H1 (cell line): ENCODE measurements at regions not wholly inside any gene's neighbourhood (a gene's known extent, or its start where the extent isn't known, plus 50 kb on each side); places are given as distances from the start of the nearest gene placed in this dataset.

Source experiments
- CTCF ChIA-PET: fragments of 300-600 bp; sonication (Branson Sonifier 250); formaldehyde crosslinking; loops from one replicate; lab custom pipeline; 2021; ENCODE audit not compliant: partially characterized antibody; lab: Charles Lee
- POLR2A ChIA-PET: fragments of 300-600 bp; sonication (Branson Sonifier 250); formaldehyde crosslinking; loops from one replicate; lab custom pipeline; 2021; ENCODE audit warnings: inconsistent platforms; ENCODE audit not compliant: partially characterized antibody; lab: Charles Lee
- DNase-seq, 2 experiments: peaks; one replicate each; pipeline versions ENCODE4 v3.0.0 to v3.0.0-alpha.2; 2010 to 2022; ENCODE audit warnings: low spot score in 2 of 2, low read depth in 1 of 2, mixed read lengths in 1 of 2
- FAIRE-seq: peaks from 2 replicates; lab custom pipeline; 2011; peaks lifted over from hg19 to GRCh38; lab: Jason Lieb, UNC
- H2AFZ ChIP-seq: 2 replicates; pipeline ENCODE4 v1.8.1; 2012; ENCODE audit warnings: low read length, inconsistent platforms
- H2AK5ac ChIP-seq: 2 replicates; pipeline ENCODE4 v1.6.1; 2013; ENCODE audit warnings: low read depth, low read length
- H2BK120ac ChIP-seq: replicated peaks from 2 replicates; pipeline ENCODE3; 2013; ENCODE audit warnings: low read depth, low read length, inconsistent platforms
- H2BK12ac ChIP-seq: 2 replicates; pipeline ENCODE4 v1.6.1; 2013; ENCODE audit warnings: low read depth, low read length
- H2BK15ac ChIP-seq: 2 replicates; pipeline ENCODE4 v1.6.1; 2013; ENCODE audit warnings: low read length
- H2BK20ac ChIP-seq: 2 replicates; pipeline ENCODE4 v1.6.1; 2013; ENCODE audit warnings: low read length
- H2BK5ac ChIP-seq: 2 replicates; pipeline ENCODE4 v1.6.1; 2013; ENCODE audit warnings: low read depth, low read length
- H3K14ac ChIP-seq: 2 replicates; pipeline ENCODE4 v1.6.1; 2013; ENCODE audit warnings: inconsistent platforms; ENCODE audit not compliant: insufficient read length
- H3K18ac ChIP-seq: 2 replicates; pipeline ENCODE4 v1.6.1; 2013; ENCODE audit warnings: low read length; ENCODE audit errors: extremely low read depth
- H3K23ac ChIP-seq: 2 replicates; pipeline ENCODE4 v1.6.1; 2013; ENCODE audit warnings: inconsistent platforms; ENCODE audit not compliant: insufficient read length
- H3K23me2 ChIP-seq: 2 replicates; pipeline ENCODE4 v1.6.1; 2013; ENCODE audit warnings: low read depth, low read length
- H3K27ac ChIP-seq: 2 replicates; pipeline ENCODE4 v1.6.1; 2011; ENCODE audit warnings: low read depth, low read length, inconsistent platforms
- H3K27me3 ChIP-seq, 4 experiments: replicated peaks in 1 of 4; 1 replicate in 1 of 4; 2 replicates in 3 of 4; pipeline versions ENCODE4 v1.6.1 to v1.8.1; 2011 to 2013; ENCODE audit warnings: low read length in 3 of 4, mild to moderate bottlenecking in 3 of 4, inconsistent platforms in 2 of 4, mixed read lengths in 2 of 4, moderate library complexity in 1 of 4; ENCODE audit not compliant: control insufficient read depth in 3 of 4, insufficient read depth in 3 of 4; ENCODE audit errors: extremely low read depth in 1 of 4
- H3K36me3 ChIP-seq, 4 experiments: 2 replicates each; pipeline versions ENCODE4 v1.6.1 to v1.8.1; 2011 to 2013; ENCODE audit warnings: mild to moderate bottlenecking in 4 of 4, low read length in 3 of 4, moderate library complexity in 2 of 4, control low read depth in 1 of 4, inconsistent platforms in 1 of 4; ENCODE audit not compliant: insufficient read depth in 4 of 4, control insufficient read depth in 2 of 4
- H3K4ac ChIP-seq: replicated peaks from 2 replicates; pipeline ENCODE3; 2013; ENCODE audit warnings: low read length, low read depth, mixed read lengths, inconsistent platforms; ENCODE audit not compliant: insufficient read length
- H3K4me1 ChIP-seq, 4 experiments: replicated peaks in 1 of 4; 1 replicate in 1 of 4; 2 replicates in 3 of 4; pipeline versions ENCODE4 v1.6.1 to v1.8.1; 2011 to 2013; ENCODE audit warnings: low read length in 3 of 4, inconsistent platforms in 2 of 4, mixed read lengths in 1 of 4; ENCODE audit not compliant: insufficient read depth in 4 of 4, control insufficient read depth in 3 of 4
- H3K4me2 ChIP-seq, 2 experiments: 2 replicates each; pipeline versions ENCODE4 v1.6.1 to v1.8.1; 2011 to 2013; ENCODE audit warnings: low read depth in 2 of 2, low read length in 2 of 2, control low read depth in 1 of 2, inconsistent platforms in 1 of 2, mild to moderate bottlenecking in 1 of 2; ENCODE audit not compliant: insufficient read depth in 1 of 2
- H3K4me3 ChIP-seq, 4 experiments: fragments of 200-600, 300-600 bp in 1 of 4; sonication (generic), shearing (Covaris generic), sonication (Bioruptor Twin) in 1 of 4; 2 replicates each; pipeline versions ENCODE4 v1.5.1 to v1.8.1; 2011 to 2016; ENCODE audit warnings: low read length in 4 of 4, low read depth in 3 of 4, control low read depth in 2 of 4, inconsistent platforms in 2 of 4, mild to moderate bottlenecking in 2 of 4, mixed read lengths in 1 of 4, moderate library complexity in 1 of 4; ENCODE audit not compliant: insufficient read depth in 2 of 4; ENCODE audit errors: extremely low read depth in 1 of 4
- H3K56ac ChIP-seq: replicated peaks from 2 replicates; pipeline ENCODE3; 2013; ENCODE audit warnings: low read depth, mild to moderate bottlenecking, mixed read lengths, low read length, inconsistent platforms; ENCODE audit not compliant: insufficient read length
- H3K79me1 ChIP-seq: 2 replicates; pipeline ENCODE4 v1.6.1; 2013; ENCODE audit warnings: low read depth, low read length, control low read depth
- H3K79me2 ChIP-seq, 2 experiments: 2 replicates each; pipeline versions ENCODE4 v1.6.1 to v1.8.1; 2012 to 2013; ENCODE audit warnings: low read length in 2 of 2, mild to moderate bottlenecking in 2 of 2, inconsistent platforms in 1 of 2; ENCODE audit not compliant: insufficient read depth in 2 of 2, control insufficient read depth in 1 of 2
- H3K9ac ChIP-seq, 4 experiments: replicated peaks in 1 of 4; 1 replicate in 1 of 4; 2 replicates in 3 of 4; pipeline versions ENCODE4 v1.6.1 to v1.8.1; 2011 to 2013; ENCODE audit warnings: low read depth in 3 of 4, low read length in 3 of 4, control low read depth in 2 of 4, mild to moderate bottlenecking in 2 of 4, moderate library complexity in 2 of 4, inconsistent platforms in 1 of 4; ENCODE audit errors: extremely low read depth in 1 of 4
- H3K9me3 ChIP-seq, 2 experiments: 2 replicates each; pipeline versions ENCODE4 v1.6.1 to v1.8.1; 2012 to 2013; ENCODE audit warnings: mild to moderate bottlenecking in 2 of 2, moderate library complexity in 2 of 2, control low read depth in 1 of 2, inconsistent platforms in 1 of 2, low read depth in 1 of 2, low read length in 1 of 2, mixed read lengths in 1 of 2; ENCODE audit not compliant: insufficient read depth in 2 of 2
- H4K20me1 ChIP-seq, 2 experiments: replicated peaks in 1 of 2; 2 replicates each; pipeline versions ENCODE3 to v1.8.1; 2011 to 2013; ENCODE audit warnings: inconsistent platforms in 2 of 2, low read length in 2 of 2, mild to moderate bottlenecking in 1 of 2; ENCODE audit not compliant: insufficient read depth in 2 of 2, control insufficient read depth in 1 of 2
- H4K5ac ChIP-seq: 2 replicates; pipeline ENCODE4 v1.6.1; 2013; ENCODE audit warnings: low read length, low read depth, mixed read lengths, inconsistent platforms; ENCODE audit not compliant: insufficient read length
- H4K8ac ChIP-seq: 2 replicates; pipeline ENCODE4 v1.8.0; 2013; ENCODE audit warnings: mild to moderate bottlenecking, moderate library complexity, low read length, inconsistent platforms; ENCODE audit not compliant: insufficient read depth; ENCODE audit errors: extremely low read depth
- H4K91ac ChIP-seq: replicated peaks from 2 replicates; pipeline ENCODE3; 2013; ENCODE audit warnings: low read length, mixed read lengths, inconsistent platforms; ENCODE audit not compliant: insufficient read length
- CBX8 ChIP-seq: fragments of 300-800, 300-1000 bp; sonication (generic); IDR thresholded peaks from 2 replicates; pipeline ENCODE4 v1.7.1; 2016; ENCODE audit warnings: low read depth, low read length, borderline replicate concordance
- CREB1 ChIP-seq: IDR thresholded peaks from 2 replicates; pipeline ENCODE4 v1.6.1; 2012; ENCODE audit warnings: inconsistent platforms
- EGR1 ChIP-seq: IDR thresholded peaks from 2 replicates; pipeline ENCODE4 v1.6.1; 2011; ENCODE audit warnings: low read depth, low read length, borderline replicate concordance
- GABPA ChIP-seq: IDR thresholded peaks from 2 replicates; pipeline ENCODE4 v1.6.1; 2011; ENCODE audit warnings: mild to moderate bottlenecking, low read length, moderate library complexity, borderline replicate concordance; ENCODE audit not compliant: insufficient read depth
- HDAC2 ChIP-seq, 2 experiments: fragments of 300-600 bp in 1 of 2; sonication (generic) in 1 of 2; IDR thresholded peaks; 2 replicates each; pipeline ENCODE4 v1.6.1; 2011 to 2012; ENCODE audit warnings: low read depth in 2 of 2, low read length in 2 of 2, mild to moderate bottlenecking in 2 of 2, moderate library complexity in 2 of 2, borderline replicate concordance in 1 of 2, inconsistent platforms in 1 of 2
- KDM5A ChIP-seq: fragments of 200-600 bp; IDR thresholded peaks from 2 replicates; pipeline ENCODE4 v1.7.1; 2012; ENCODE audit warnings: mild to moderate bottlenecking, low read length, inconsistent platforms, mixed read lengths
- MAFK ChIP-seq: IDR thresholded peaks from 2 replicates; pipeline ENCODE4 v1.6.1; 2012; ENCODE audit warnings: low read depth, mild to moderate bottlenecking, improper control_type of control experiment, low read length
- POLR2AphosphoS5 ChIP-seq: IDR thresholded peaks from 2 replicates; pipeline ENCODE4 v1.6.1; 2011; ENCODE audit warnings: low read depth, low read length
- RBBP5 ChIP-seq: IDR thresholded peaks from 2 replicates; pipeline ENCODE4 v1.7.1; 2012; ENCODE audit warnings: low read depth, mild to moderate bottlenecking, inconsistent platforms, low read length, moderate library complexity, borderline replicate concordance
- RFX5 ChIP-seq: IDR thresholded peaks from 2 replicates; pipeline ENCODE4 v1.6.1; 2011; ENCODE audit warnings: low read depth, low read length, improper control_type of control experiment, borderline replicate concordance
- SAP30 ChIP-seq: fragments of 300-600 bp; sonication (generic); IDR thresholded peaks from 2 replicates; pipeline ENCODE4 v1.7.1; 2012; ENCODE audit warnings: low read length, moderate library complexity, mild to moderate bottlenecking, inconsistent platforms; ENCODE audit not compliant: insufficient read depth, insufficient replicate concordance
- TBP ChIP-seq: IDR thresholded peaks from 2 replicates; pipeline ENCODE4 v1.6.1; 2011; ENCODE audit warnings: low read depth, low read length, improper control_type of control experiment
- WGBS, 2 experiments: shearing (Covaris generic) in 1 of 2; methylation state at CpG; one replicate each; pipeline versions ENCODE4 v1.1.6 to v1.1.7; 2013 to 2015; ENCODE audit warnings: low lambda C conversion rate in 2 of 2, mixed read lengths in 2 of 2, inconsistent platforms in 1 of 2, low coverage in 1 of 2, missing lambda C conversion rate in 1 of 2; ENCODE audit not compliant: insufficient replicate concordance in 2 of 2, insufficient coverage in 1 of 2, insufficient read length in 1 of 2; ENCODE audit errors: extremely low coverage in 1 of 2, missing lambda C conversion rate in 1 of 2; 5-methylcytosine and 5-hydroxymethylcytosine counted together

GRCh38 chr4:45576275-45576674, 547.6 kb downstream of the GABRG1 start (continued):
- TF ChIP-seq CBX8 = no peak

- H4K8ac ChIP-seq = no peak overlapping the region
- no peak overlapping the region for H3K4me2 ChIP-seq
- no peak overlapping the region for H2BK12ac ChIP-seq
- POLR2A ChIA-PET = no interaction called here
- H2AK5ac ChIP-seq = no peak overlapping the region
- no peaks in the 10 kb centered on the region for H3K79me2 ChIP-seq
- no peak overlapping the region for H2BK20ac ChIP-seq
- no peak overlapping the region for H4K5ac ChIP-seq
- H2BK120ac ChIP-seq = no peak overlapping the region
- no peaks in the 10 kb centered on the region for H3K27me3 ChIP-seq
- no peaks in the 10 kb centered on the region for H4K20me1 ChIP-seq
- no peaks in the 10 kb centered on the region for H3K79me1 ChIP-seq
- no peak for DNase-seq
- H3K18ac ChIP-seq = no peak overlapping the region
- H3K14ac ChIP-seq = no peak overlapping the region
- no peaks in the 10 kb centered on the region for H3K4me1 ChIP-seq
- H2BK5ac ChIP-seq = no peak overlapping the region
- 88% methylated on average over 1 of the region's 1 CpG; no CpG with 5 or more reads in 1 of the 2 experiments for WGBS, 2 experiments
- no peak overlapping the region for H3K4me3 ChIP-seq
- CTCF ChIA-PET = no interaction called here
- no peak overlapping the region for H3K9ac ChIP-seq
- H3K27ac ChIP-seq = no peak overlapping the region
- no peak overlapping the region for H2BK15ac ChIP-seq
- H3K23me2 ChIP-seq = no peaks in the 10 kb centered on the region
- no peak overlapping the region for H3K56ac ChIP-seq
- no peak overlapping the region for H4K91ac ChIP-seq
- H3K9me3 ChIP-seq = peaks cover 0 to 7% of the 10 kb centered on the region in 2 experiments; a peak in 1 of 4 replicates
- no peak overlapping the region for H3K4ac ChIP-seq
- no peak overlapping the region for H3K23ac ChIP-seq
- H2AFZ ChIP-seq = no peak overlapping the region
- no peak for FAIRE-seq
- H3K36me3 ChIP-seq = no peaks in the 10 kb centered on the region
- TF ChIP-seq SAP30 (no peak), RBBP5 (no peak), KDM5A (no peak), POLR2AphosphoS5 (no peak), HDAC2 (IDR thresholded peaks at IDR 0.05; ENCODE audit: borderline replicate concordance in 1 of 2, low read depth in 2 of 2, low read length in 2 of 2) (no peak), RFX5 (no peak), CBX8 (no peak), MAFK (no peak), CREB1 (no peak), GABPA (no peak), TBP (no peak), EGR1 (no peak)
Measured at GRCh38 chr4:45569619-45570018, 554.2 kb downstream of the GABRG1 start.
